HG03378 (cell line): ENCODE measurements at regions not wholly inside any gene's neighbourhood (a gene's known extent, or its start where the extent isn't known, plus 50 kb on each side); places are given as distances from the start of the nearest gene placed in this dataset.
"Not testable (repeated sequence)": the region's sequence is repeated elsewhere in the genome, so short reads cannot be mapped to it uniquely, and the experiment has no call there.

ENCODE experiments used
- ATAC-seq: cut with Tn5 transposase; IDR thresholded peaks from one replicate; pipeline ENCODE4 v1.9.1; 2021; ENCODE audit warnings: mild to moderate bottlenecking, moderate library complexity; ENCODE audit not compliant: unreplicated experiment

DNA sequence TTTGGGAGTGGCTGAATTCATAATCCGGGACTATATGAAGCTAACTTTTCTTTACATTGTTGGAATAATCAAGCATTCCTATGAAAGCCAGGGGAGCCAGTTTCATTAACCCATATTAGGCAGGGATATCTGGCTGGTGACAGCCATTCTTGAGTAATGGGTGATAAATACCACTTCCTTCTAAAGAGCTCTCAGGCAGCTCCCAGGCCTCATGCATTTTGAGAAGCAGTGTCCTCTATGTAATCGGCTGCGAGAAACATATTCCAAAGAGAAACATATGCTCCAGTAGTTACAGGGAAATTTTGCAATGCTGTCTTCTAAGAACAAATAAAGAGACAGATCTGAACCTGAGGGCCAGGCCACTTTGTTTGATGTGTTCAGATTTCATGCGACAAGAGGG is 83.1 kb downstream of the MSX2 start:
- ATAC-seq = no peak

DNA sequence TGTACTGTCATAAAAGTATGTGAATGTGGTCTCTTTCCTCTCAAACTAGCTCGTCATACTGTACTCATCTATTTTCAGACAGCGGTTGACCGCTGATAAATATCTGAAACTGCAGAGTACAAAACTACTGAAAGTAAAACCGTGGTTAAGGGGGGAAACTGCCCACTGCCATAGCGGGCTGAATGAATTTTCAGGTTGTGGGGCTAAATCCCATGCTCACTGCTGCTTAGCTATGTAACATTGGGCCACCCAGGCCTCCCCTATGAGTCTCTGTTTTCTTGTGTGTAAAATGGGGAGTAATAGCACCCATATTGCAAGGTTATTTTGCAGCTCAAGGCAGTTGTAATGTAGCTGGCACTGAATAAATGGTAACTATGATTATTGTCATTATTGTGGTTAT is 82.3 kb downstream of the MSX2 start:
- ATAC-seq = no peak

- no peak for ATAC-seq
Measured at GRCh38 chr5:174801798-174802197, 77.4 kb downstream of the MSX2 start.

DNA sequence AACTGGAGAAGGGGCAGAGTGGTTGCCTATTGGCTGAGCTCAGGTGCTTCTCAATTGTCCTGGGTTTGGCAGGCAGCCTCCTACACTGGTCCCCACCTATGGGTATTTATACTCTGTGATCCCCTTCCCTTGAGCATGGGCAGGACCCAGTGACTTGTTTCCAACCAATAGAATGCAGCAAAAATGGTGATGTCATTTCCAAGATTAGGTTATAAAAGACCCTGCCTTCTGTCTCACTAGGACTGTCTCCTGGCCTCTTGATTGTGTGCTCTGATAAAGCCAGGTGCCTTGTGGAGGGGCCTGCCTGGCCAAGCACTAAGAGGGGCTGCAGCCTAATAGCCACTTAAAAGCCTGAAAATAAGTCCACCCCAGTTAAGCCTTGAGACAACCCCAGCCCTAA is 76.1 kb downstream of the MSX2 start:
- ATAC-seq = no peak

DNA sequence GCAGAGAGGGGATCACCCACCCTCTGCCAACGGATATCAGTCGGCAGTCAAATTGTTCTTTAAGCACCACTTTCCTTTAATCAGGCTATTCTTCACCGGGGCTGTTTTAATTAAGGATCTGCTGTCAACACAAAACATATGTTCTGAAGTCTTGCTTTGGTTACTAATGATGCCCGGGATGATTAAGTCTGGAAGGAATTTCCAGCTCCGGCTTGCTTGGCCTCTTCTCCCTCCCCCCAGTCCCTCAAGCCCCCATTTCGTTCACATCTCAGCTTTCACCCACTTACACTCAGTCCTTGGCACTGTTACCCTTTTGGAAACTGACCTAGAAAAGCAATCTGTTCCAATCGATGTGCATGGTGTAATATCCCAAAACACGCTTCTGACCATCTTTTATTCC is 74.7 kb downstream of the MSX2 start:
- ATAC-seq = no peak

DNA sequence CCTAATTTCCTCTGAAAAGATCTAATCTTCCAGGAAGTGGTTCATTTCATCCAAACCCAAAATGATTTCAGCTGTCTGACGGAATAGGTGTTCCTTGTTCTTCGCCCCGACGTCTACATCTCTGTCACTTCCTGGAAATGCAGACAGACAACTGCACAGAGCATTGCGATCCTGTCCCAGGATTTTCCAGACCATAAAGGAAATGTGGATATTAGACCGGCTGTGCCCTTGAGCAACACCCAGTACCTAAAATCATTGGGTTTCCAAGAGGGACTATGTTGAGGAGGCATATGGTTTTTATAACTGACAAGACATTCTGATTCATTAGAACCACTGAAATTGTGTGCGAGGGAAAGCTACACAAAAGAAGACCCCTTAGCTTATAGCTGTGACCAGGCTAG is 74.2 kb downstream of the MSX2 start:
- no peak for ATAC-seq

GRCh38 chr5:174796711-174797192 is 72.4 kb downstream of the MSX2 start:
- no peak for ATAC-seq

- no peak for ATAC-seq
Measured at GRCh38 chr5:174794931-174795672, 70.7 kb downstream of the MSX2 start.

DNA sequence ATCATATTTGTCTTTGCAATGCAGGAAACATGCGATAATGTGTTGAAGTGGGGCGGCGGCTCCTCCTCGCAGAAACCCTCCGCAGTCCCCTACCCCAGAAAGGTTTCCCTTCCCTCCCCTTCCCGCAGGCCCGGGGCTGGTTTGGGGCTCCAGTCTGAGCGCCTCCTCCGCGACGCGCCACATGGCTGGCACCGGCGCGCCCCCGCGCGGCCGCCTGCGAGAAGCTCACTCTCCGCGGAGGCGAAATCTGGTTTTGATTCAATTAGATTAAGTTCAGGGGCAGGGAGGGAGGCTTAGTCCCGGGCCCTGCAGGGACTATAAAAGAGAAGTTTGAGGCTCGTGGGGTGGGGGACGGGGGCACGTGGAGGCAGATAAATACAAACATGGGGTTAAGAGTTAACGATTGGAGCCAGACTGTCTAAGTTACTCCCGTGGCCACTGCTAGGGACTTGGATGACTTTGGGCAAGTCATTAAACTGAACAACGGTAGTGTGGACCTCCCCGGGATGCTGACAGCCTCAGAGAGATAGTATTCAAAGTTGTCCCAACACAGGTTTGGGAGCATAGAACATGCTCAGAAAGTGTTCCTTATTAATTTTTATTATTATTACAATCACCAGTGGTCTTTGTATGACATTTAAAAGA is 69.4 kb downstream of the MSX2 start:
- no peak for ATAC-seq

DNA sequence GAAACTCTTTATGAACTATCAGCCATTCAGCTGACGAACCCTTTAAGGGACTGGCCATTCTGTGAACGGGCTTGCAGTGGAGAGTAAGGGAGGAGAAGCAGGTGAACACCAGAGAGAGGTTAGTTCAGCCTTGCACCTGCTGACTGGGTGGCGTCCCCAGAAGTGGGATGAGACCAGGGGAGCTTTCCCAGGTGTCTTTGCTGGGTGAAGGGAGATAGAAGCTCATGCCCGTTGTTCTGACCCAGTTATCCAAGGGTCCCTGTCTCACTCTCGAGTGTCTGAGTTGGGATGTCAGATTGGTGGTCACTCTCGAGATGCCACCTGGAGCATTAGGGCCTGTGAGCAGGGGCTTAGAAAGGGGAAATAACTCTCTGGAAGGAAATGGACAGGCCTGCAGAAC is 68.7 kb downstream of the MSX2 start:
- no peak for ATAC-seq

DNA sequence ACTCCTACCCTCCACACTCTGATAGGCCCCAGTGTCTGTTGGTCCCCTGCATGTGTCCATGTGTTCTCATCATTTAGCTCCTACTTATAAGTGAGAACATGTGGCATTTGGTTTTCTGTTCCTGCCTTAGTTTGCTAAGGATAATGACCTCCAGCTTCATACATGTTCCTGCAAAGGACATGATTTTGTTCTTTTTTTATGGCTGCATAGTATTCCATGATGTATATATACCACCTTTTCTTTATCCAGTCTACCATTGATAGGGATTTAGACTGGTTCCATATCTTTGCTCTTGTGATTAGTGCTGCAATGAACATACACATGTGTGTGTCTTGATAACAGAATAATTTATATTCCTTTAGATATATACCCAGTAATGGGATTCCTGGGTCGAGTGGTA is 67.9 kb downstream of the MSX2 start:
- not testable (repeated sequence) for ATAC-seq

DNA sequence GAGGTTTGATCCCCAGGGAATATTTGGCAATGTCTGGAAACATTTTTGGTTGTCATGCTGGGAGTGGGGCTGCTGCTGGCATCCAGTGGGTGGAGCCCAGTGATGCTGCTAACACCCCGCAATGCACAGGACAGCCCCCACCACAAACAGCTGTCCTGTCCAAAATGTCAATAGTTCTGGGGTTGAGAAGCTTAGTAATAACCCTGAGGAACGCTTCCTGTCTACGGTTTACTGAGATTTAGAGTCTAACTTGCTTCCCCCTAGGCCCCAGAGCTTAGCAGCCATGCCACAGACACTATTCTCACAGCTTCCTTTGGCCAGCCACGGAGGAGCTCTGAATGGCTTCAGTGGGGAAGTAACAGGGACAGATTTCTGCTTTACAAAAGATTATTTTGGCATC is 66.5 kb downstream of the MSX2 start:
- no peak for ATAC-seq

DNA sequence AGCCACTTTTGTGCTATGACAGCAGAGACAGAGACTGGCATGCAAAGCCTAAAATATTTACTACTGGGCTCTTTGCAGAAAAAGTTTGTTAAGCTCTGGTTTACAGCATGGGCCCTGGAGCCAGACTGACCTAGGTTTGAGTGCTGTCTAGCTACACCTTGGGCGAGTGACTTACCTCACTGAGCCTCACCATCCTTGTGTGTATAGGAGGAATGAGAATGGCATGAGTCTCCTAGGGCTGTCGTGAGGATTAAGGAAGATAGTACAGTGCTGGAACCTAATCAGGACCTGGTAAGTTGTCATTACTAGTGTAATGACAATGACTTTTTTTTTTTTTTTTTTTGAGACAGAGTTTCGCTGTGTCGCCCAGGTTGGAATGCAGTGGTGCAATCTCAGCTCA is 65.2 kb downstream of the MSX2 start:
- no peak for ATAC-seq

DNA sequence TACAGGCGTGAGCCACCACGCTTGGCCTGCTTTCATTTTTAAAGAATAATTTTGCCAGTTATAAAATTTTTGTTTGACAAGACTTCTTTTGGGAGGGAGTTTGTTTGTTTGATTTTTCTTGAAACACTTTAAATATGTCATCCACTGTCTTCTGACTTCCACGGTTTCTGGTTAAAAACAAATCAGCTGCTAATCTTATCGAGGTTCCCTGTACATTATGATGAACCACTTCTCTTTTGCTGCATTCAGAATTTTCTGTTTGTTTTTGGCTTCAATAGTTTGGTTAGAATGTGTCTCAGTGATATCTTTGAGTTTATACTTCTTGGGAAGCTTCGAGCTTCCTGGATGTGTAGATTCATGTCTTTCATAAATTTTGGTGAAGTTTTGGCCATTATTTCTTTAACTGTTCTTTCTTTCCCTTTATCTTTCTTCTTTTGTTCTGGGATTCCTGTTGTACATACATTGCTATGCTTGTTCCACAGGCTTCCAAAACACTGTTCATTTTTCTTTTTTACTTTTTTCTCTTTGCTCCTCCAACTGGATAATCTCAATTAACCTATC is 60.8 kb downstream of the MSX2 start:
- no peak for ATAC-seq
